ENCODE measurements at regions not wholly inside any gene's neighbourhood (a gene's known extent, or its start where the extent isn't known, plus 50 kb on each side); places are given as distances from the start of the nearest gene placed in this dataset.

- DNase-seq (ENCODE audit: low spot score in 2 of 2) = no peak
- no peak overlapping the region for H3K27ac ChIP-seq
- H3K36me3 ChIP-seq = no peaks in the 10 kb centered on the region
- H3K4me1 ChIP-seq = peaks cover 0 to 37% (median 10%) of the 10 kb centered on the region in 4 donors
- H3K4me3 ChIP-seq = no peak overlapping the region
- TF ChIP-seq POLR2A (IDR thresholded peaks at IDR 0.05) = no peak
- no peak for TF ChIP-seq EP300 (IDR thresholded peaks at IDR 0.05)
- TF ChIP-seq CTCF (IDR thresholded peaks at IDR 0.05) = no peak
- H3K9me3 ChIP-seq = no peaks in the 10 kb centered on the region
- no peaks in the 10 kb centered on the region for H3K27me3 ChIP-seq
These were observed 116.6 kb upstream of the SOX5 start for GRCh38 chr12:24066097-24066496.

- H3K4me3 ChIP-seq = no peak overlapping the region
- WGBS, 2 donors = 25 to 31% methylated on average over 1 of the region's 1 CpG
- no peak for DNase-seq (ENCODE audit: low spot score in 2 of 2)
- H3K4me1 ChIP-seq = peaks cover 0 to 34% (median 9%) of the 10 kb centered on the region in 4 donors
- H3K27me3 ChIP-seq = no peaks in the 10 kb centered on the region
- TF ChIP-seq EP300 (IDR thresholded peaks at IDR 0.05) = peak in 1 of 2 donors; percentile 24
- TF ChIP-seq POLR2A (IDR thresholded peaks at IDR 0.05) = no peak
- H3K36me3 ChIP-seq = no peaks in the 10 kb centered on the region
- no peaks in the 10 kb centered on the region for H3K9me3 ChIP-seq
- peak overlapping the region in 1 of 4 donors; percentile 68 for H3K27ac ChIP-seq
These were observed 113.3 kb upstream of the SOX5 start for GRCh38 chr12:24062642-24063245.

GRCh38 chr12:24060089-24060488, 110.6 kb upstream of the SOX5 start:
- DNase-seq (ENCODE audit: low spot score in 2 of 2) = no peak
- Histone ChIP-seq H3K4me1 (peaks cover 0 to 28% (median 11%) of the 10 kb centered on the region in 4 donors), H3K36me3 (no peaks in the 10 kb centered on the region), H3K9me3 (no peaks in the 10 kb centered on the region), H3K4me3 (no peak overlapping the region), H3K27me3 (no peaks in the 10 kb centered on the region), H3K27ac (no peak overlapping the region)
- WGBS, 2 donors = 96 to 100% methylated on average over 1 of the region's 1 CpG
- TF ChIP-seq CTCF (IDR thresholded peaks at IDR 0.05) (no peak), POLR2A (IDR thresholded peaks at IDR 0.05) (no peak), EP300 (IDR thresholded peaks at IDR 0.05) (no peak)

GRCh38 chr12:24057920-24058476, 108.5 kb upstream of the SOX5 start:
- WGBS, 2 donors = 53 to 54% methylated on average over 4 of the region's 4 CpGs
- no peaks in the 10 kb centered on the region for H3K27me3 ChIP-seq
- H3K36me3 ChIP-seq = no peaks in the 10 kb centered on the region
- peaks cover 0 to 27% (median 11%) of the 10 kb centered on the region in 4 donors for H3K4me1 ChIP-seq
- no peak for TF ChIP-seq POLR2A (IDR thresholded peaks at IDR 0.05)
- no peak for TF ChIP-seq EP300 (IDR thresholded peaks at IDR 0.05)
- no peak for TF ChIP-seq CTCF (IDR thresholded peaks at IDR 0.05)
- no peak for DNase-seq (ENCODE audit: low spot score in 2 of 2)
- H3K9me3 ChIP-seq = no peaks in the 10 kb centered on the region
- H3K4me3 ChIP-seq = no peak overlapping the region
- no peak overlapping the region for H3K27ac ChIP-seq

GRCh38 chr12:24055747-24056146, 106.3 kb upstream of the SOX5 start:
- Histone ChIP-seq H3K4me3 (no peak overlapping the region), H3K27ac (no peak overlapping the region), H3K9me3 (no peaks in the 10 kb centered on the region), H3K4me1 (peaks cover 0 to 16% (median 7%) of the 10 kb centered on the region in 4 donors), H3K36me3 (no peaks in the 10 kb centered on the region), H3K27me3 (no peaks in the 10 kb centered on the region)
- 85 to 92% methylated on average over 1 of the region's 1 CpG for WGBS, 2 donors
- TF ChIP-seq EP300 (IDR thresholded peaks at IDR 0.05) = no peak
- no peak for TF ChIP-seq POLR2A (IDR thresholded peaks at IDR 0.05)
- TF ChIP-seq CTCF (IDR thresholded peaks at IDR 0.05) = no peak
- DNase-seq (ENCODE audit: low spot score in 2 of 2) = no peak
